H54 (cell line): ENCODE measurements at regions not wholly inside any gene's neighbourhood (a gene's known extent, or its start where the extent isn't known, plus 50 kb on each side); places are given as distances from the start of the nearest gene placed in this dataset.

Experiments
- DNase-seq: peaks from one replicate; pipeline ENCODE4 v3.0.0; 2011; ENCODE audit warnings: low spot score, mixed read lengths; ENCODE audit not compliant: insufficient read length
- FAIRE-seq: peaks from 3 replicates; lab custom pipeline; 2011; peaks lifted over from hg19 to GRCh38; lab: Jason Lieb, UNC
- POLR2A ChIP-seq: IDR thresholded peaks from 2 replicates; pipeline ENCODE4 v1.6.1; 2011; ENCODE audit warnings: low read depth, mild to moderate bottlenecking, low read length

DNA sequence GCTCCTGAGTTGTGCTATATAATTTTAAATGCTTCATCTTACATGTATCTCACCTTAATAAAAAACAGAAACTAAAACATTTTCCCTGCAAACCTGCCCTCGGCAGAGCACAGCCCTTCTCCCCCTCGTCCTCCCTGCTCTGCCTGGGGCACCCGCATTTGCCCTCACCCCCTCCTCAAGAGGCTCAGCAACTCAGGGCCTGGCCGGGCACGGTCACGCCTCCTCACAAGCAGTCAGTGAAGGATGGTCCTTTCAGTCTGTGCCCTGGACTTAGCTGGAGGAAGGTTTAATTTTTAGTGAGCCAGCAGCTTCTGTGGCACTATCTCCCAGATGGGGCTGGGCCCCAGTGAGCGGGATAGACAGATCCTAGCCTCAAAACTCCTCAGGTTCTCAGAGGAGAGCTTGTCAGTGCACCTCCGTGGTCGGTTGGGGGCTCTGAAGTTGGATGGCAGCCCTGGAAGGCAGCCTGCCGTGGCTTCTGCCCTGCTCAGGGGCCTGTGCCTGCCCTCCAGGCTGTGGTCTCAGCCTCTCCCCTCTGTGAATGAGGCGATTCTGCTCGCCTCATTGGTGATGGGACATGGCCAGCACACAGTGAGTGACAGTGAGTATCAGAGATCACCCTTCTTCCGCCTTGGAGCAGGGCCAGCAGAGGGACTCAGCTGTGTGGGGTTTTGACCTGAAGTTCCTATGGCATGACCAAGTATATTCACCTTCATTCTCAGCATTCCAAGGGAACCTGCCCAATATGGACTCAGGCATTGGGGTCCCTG, 56.3 kb upstream of the AFF3 start:
- no peak for TF ChIP-seq POLR2A
- no peak for FAIRE-seq
- DNase-seq, result peak; percentile 9

DNA sequence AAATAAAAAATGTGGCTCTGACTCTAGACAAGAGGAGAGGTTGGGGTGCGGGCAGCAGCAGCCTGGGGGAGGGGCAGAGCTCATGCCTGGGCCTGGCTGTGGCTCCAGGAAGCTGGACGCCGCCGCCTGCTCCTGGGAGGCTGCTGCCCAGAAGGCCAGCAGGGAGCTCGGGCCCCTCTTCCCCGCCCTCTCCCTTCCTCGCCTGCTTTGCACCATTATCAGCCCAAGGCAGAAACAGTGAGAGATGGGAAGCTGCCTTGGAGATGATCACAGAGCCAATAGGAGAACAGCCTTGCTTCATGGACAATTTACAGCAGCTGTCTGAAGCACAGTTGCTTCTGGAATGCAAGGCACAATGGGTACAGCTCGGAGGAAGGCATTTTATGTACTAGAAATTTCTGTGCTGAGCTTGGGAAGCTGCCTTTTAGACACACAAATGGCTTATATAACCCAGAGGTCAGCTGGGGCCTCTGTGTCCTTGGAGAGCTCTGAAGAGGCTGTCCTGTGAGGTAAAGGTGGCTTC, 55.3 kb upstream of the AFF3 start:
- DNase-seq, result no peak
- FAIRE-seq, result no peak
- no peak for TF ChIP-seq POLR2A

DNA sequence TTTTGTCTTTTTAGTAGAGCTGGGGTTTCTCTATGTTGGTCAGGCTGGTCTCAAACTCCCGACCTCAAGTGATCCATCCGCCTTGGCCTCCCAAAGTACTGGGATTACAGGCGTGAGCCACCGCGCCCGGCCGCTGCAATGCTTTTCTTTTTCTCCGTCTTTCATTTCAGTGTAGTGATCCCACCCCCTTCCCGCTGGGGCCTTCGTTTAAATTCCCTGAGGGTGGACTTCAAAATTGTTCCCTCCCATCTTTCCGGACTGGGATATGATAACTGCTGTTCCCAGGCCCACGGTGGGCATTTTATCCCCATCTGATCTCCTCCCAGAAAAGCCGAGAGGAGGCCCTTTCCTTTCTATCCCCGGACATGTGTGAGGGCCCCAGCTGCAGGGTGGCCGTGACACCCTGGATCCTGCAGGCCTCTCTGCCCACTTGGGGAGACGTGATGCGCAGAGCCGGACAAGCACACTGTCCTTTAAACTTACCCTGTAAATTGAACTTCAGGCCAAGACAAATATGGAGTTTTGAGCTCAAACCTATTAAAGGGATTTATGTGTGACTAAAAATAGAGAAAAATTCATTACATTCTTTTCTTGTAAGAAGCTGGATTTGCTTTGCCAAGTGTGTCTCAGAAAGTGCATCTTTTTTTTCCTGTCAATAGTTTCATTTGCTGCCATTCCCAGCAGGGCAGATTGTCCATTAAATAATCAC, 54.5 kb upstream of the AFF3 start:
- DNase-seq (no peak), FAIRE-seq (no peak)
- TF ChIP-seq POLR2A, result no peak

DNA sequence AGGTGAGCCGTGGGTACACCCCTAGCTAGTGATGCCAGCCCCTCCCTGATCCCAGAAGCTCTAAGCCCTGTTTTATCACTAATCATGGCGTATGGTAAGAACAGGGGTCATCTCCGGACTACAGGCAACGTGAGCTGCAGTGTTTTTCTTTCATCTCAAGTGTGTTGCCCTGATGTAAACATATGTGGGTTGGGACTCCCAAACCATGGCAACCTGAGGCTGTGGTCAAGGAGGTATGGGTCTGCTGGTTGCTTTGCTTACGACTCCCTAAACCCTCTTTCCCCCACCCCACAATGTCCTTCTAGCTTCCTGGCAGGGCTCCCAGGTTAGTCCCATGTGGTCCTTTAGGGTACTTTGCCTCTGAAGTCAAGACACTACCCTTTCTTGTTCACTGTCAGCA, 53.6 kb upstream of the AFF3 start:
- no peak for FAIRE-seq
- no peak for TF ChIP-seq POLR2A
- no peak for DNase-seq

DNA sequence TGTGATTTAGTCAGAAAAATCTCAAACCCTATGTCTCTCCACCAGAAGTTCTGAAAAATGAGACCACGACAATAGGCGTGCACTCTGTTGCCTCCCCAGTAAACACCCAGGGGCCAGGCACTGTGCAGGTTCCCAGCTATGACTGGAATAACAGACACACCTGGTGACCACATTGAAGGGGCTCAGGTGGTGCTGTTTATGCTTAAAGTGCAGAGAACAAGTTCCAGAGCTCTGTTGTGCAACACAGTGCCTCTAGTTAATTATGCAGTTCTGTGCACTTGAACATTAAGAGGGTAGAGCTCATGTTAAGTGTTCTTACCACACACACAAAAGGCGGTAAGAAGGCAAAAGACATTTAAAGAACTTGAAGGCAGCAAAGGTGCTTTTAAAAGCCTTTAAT, 52.6 kb upstream of the AFF3 start:
- DNase-seq, result no peak
- TF ChIP-seq POLR2A, result no peak
- no peak for FAIRE-seq

DNA sequence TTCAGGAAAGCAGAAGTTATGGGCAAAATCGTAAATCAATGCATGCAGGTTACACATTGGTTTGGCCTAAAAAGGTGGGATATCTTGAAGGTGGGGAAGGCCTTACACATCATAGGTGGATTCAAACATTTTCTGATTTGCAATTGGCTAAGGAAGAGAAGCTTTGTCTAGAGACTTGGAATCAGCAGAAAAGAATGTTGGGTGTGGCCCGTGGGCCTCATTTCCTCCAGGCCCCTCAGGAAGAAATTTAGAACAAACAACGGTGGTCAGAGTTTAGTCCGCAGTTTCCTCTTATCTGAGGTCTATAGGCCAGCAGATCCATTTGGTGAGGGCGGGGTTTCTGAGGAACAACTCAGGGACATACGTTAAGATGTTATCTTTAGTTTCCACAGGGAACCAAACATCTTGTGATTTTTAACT, 50.9 kb upstream of the AFF3 start:
- no peak for TF ChIP-seq POLR2A
- FAIRE-seq, result no peak
- DNase-seq, result no peak

DNA sequence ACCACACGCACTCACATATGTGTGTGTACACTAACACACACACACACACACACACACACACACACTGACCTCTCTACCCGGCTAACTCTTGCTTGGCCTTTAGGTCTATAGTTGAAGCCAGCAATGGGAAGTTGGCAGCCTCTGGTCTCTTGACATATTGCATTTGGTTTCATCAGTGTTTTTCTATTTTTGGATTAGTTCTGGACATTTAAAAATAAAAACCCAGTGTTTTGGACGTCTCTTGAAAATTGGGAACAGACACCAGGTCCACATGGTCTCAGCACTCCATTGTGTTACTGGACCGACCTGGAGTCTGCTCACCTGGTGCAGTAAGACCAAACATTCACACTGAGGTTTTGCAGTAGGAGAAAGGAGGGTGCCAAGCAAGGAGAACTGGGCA, 50.4 kb upstream of the AFF3 start:
- TF ChIP-seq POLR2A, result no peak
- DNase-seq, result no peak
- no peak for FAIRE-seq

DNA sequence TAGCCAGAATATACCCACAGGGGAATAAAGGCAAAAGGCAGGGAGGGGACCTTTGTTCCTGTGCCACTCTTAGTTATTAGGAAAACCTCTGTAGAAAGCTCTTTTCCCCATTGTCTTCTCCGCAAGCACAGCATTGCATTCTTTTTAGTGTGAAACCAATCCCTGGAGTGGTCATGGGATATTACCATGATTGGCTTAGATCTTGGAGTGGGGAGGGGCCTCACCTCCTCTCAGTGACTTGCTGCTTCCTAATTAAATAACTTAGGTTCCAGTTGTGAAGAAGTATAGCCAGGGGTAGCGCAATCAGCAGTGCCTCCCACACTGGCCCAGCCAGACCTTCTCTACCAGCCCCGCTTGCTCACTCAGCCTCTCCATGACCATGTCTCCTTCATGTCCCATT, 49.9 kb upstream of the AFF3 start:
- TF ChIP-seq POLR2A, result no peak

More for the DNA sequence above, 49.9 kb upstream of the AFF3 start:
- FAIRE-seq, result no peak
- no peak for DNase-seq
